GM23338 (cell line): ENCODE measurements at regions not wholly inside any gene's neighbourhood (a gene's known extent, or its start where the extent isn't known, plus 50 kb on each side); places are given as distances from the start of the nearest gene placed in this dataset.

ENCODE experiments used
- ATAC-seq: fragments of 200-7000 bp; cut with Tn5 transposase; 3 replicates; pipeline ENCODE4 v1.9.1; 2020
- DNase-seq: peaks from one replicate; pipeline ENCODE4 v3.0.0-alpha.2; 2015; ENCODE audit warnings: low spot score
- H2AFZ ChIP-seq: fragments of 200-600 bp; sonication (generic); 2 replicates; pipeline ENCODE4 v1.8.0; 2016; ENCODE audit warnings: antibody characterized with exemption, mild to moderate bottlenecking, moderate library complexity
- H3F3A ChIP-seq: fragments of 200-600 bp; sonication (generic); replicated peaks from 2 replicates; pipeline ENCODE4 v1.8.0; 2017; ENCODE audit warnings: antibody characterized with exemption, mixed run types, low read depth
- H3K27ac ChIP-seq: fragments of 200-600 bp; sonication (generic); 2 replicates; pipeline ENCODE4 v1.6.1; 2016; ENCODE audit warnings: low read depth
- H3K27me3 ChIP-seq: fragments of 200-600 bp; sonication (generic); 2 replicates; pipeline ENCODE4 v1.8.0; 2016; ENCODE audit warnings: mild to moderate bottlenecking, mixed run types, moderate library complexity; ENCODE audit not compliant: insufficient read depth
- H3K36me3 ChIP-seq: fragments of 200-600 bp; sonication (generic); 2 replicates; pipeline ENCODE4 v1.8.0; 2016; ENCODE audit warnings: mild to moderate bottlenecking; ENCODE audit not compliant: insufficient read depth
- H3K4me1 ChIP-seq: fragments of 200-600 bp; sonication (generic); 2 replicates; pipeline ENCODE4 v1.8.0; 2016; ENCODE audit warnings: mild to moderate bottlenecking, moderate library complexity; ENCODE audit not compliant: insufficient read depth
- H3K4me2 ChIP-seq: fragments of 200-600 bp; sonication (generic); 2 replicates; pipeline ENCODE4 v1.7.1; 2017; ENCODE audit warnings: mixed run types
- H3K4me3 ChIP-seq: fragments of 200-600 bp; sonication (generic); 2 replicates; pipeline ENCODE4 v1.6.1; 2016; ENCODE audit warnings: mixed run types
- H3K79me2 ChIP-seq: fragments of 200-600 bp; sonication (generic); replicated peaks from 2 replicates; pipeline ENCODE4 v1.8.0; 2017; ENCODE audit warnings: mild to moderate bottlenecking; ENCODE audit not compliant: insufficient read depth
- H3K9me2 ChIP-seq: fragments of 200-600 bp; sonication (generic); 2 replicates; pipeline ENCODE4 v1.8.0; 2017; ENCODE audit not compliant: insufficient read depth
- H4K20me1 ChIP-seq: fragments of 200-600 bp; sonication (generic); replicated peaks from 2 replicates; pipeline ENCODE4 v1.8.0; 2017; ENCODE audit warnings: mild to moderate bottlenecking; ENCODE audit not compliant: insufficient read depth
- H3K27ac Mint-ChIP-seq: 2 replicates; pipeline ENCODE4 v1.8.0; 2020; ENCODE audit warnings: inconsistent platforms, mild to moderate bottlenecking, moderate library complexity, mixed read lengths
- H3K27me3 Mint-ChIP-seq: 3 replicates; pipeline ENCODE4 v1.8.0; 2022; ENCODE audit warnings: low read depth, mild to moderate bottlenecking, moderate library complexity, mixed read lengths, inconsistent platforms; ENCODE audit not compliant: insufficient read depth, poor library complexity
- H3K36me3 Mint-ChIP-seq: 3 replicates; pipeline ENCODE4 v1.8.0; 2021; ENCODE audit warnings: low read depth, mild to moderate bottlenecking, inconsistent platforms, moderate library complexity, mixed read lengths
- H3K4me1 Mint-ChIP-seq: 3 replicates; pipeline ENCODE4 v1.8.0; 2020; ENCODE audit warnings: mild to moderate bottlenecking, inconsistent platforms, mixed read lengths
- H3K4me3 Mint-ChIP-seq: 3 replicates; pipeline ENCODE4 v1.8.0; 2021; ENCODE audit warnings: moderate library complexity, mild to moderate bottlenecking, inconsistent platforms, mixed read lengths
- H3K9me3 Mint-ChIP-seq: 3 replicates; pipeline ENCODE4 v1.8.0; 2020; ENCODE audit warnings: moderate library complexity, mild to moderate bottlenecking, inconsistent platforms, mixed read lengths
- CREB1 ChIP-seq: fragments of 250-450 bp; sonication (Bioruptor Pico); IDR thresholded peaks from 2 replicates; pipeline ENCODE4 v1.5.0; 2020; ENCODE audit warnings: low read depth, mild to moderate bottlenecking, moderate library complexity
- CTCF ChIP-seq, 2 experiments: fragments of 200-600 bp in 1 of 2; sonication (generic) in 1 of 2; conservative IDR thresholded peaks; 2 replicates each; pipeline versions ENCODE4 v1.5.1 to v1.6.1; 2016 to 2017; ENCODE audit warnings: antibody characterized with exemption in 2 of 2, low read depth in 2 of 2, mild to moderate bottlenecking in 2 of 2, moderate library complexity in 1 of 2
- ETS1 ChIP-seq: IDR thresholded peaks from 2 replicates; pipeline ENCODE4 v1.6.1; 2016; ENCODE audit warnings: antibody characterized with exemption
- EZH2 ChIP-seq: fragments of 200-600 bp; sonication (generic); IDR thresholded peaks from one replicate; pipeline ENCODE4 v1.8.0; 2017; ENCODE audit warnings: antibody characterized with exemption, mild to moderate bottlenecking, low read depth; ENCODE audit not compliant: unreplicated experiment
- EZH2phosphoT487 ChIP-seq: fragments of 200-600 bp; sonication (generic); IDR thresholded peaks from one replicate; pipeline ENCODE4 v1.8.1; 2018; ENCODE audit warnings: antibody characterized with exemption; ENCODE audit not compliant: unreplicated experiment
- JUNB ChIP-seq: IDR thresholded peaks from one replicate; pipeline ENCODE4 v1.6.1; 2016; ENCODE audit warnings: antibody characterized with exemption; ENCODE audit not compliant: unreplicated experiment
- NANOG ChIP-seq: IDR thresholded peaks from 2 replicates; pipeline ENCODE4 v1.6.1; 2016; ENCODE audit warnings: antibody characterized with exemption, borderline replicate concordance
- POLR2AphosphoS5 ChIP-seq: IDR thresholded peaks from 2 replicates; pipeline ENCODE4 v1.6.1; 2016; ENCODE audit warnings: antibody characterized with exemption, low read depth
- REST ChIP-seq: IDR thresholded peaks from one replicate; pipeline ENCODE4 v1.6.1; 2018; ENCODE audit warnings: antibody characterized with exemption; ENCODE audit not compliant: unreplicated experiment
- STAT1 ChIP-seq: IDR thresholded peaks from one replicate; pipeline ENCODE4 v1.6.1; 2016; ENCODE audit warnings: antibody characterized with exemption; ENCODE audit not compliant: unreplicated experiment
- ZNF114 ChIP-seq: fragments of 250-450 bp; sonication (Bioruptor Pico); IDR thresholded peaks from 2 replicates; pipeline ENCODE4 v1.5.0; 2020; ENCODE audit warnings: mild to moderate bottlenecking, moderate library complexity
- ZNF331 ChIP-seq: fragments of 250-450 bp; sonication (Bioruptor Pico); IDR thresholded peaks from 2 replicates; pipeline ENCODE4 v1.5.0; 2020; ENCODE audit warnings: low read depth, mild to moderate bottlenecking, moderate library complexity
- ZNF462 ChIP-seq: fragments of 250-450 bp; sonication (Bioruptor Pico); IDR thresholded peaks from 2 replicates; pipeline ENCODE4 v1.5.0; 2020; ENCODE audit warnings: mild to moderate bottlenecking, moderate library complexity

- Histone ChIP-seq H3K4me3 (no peak overlapping the region), H2AFZ (no peak overlapping the region), H3K27me3 (no peaks in the 10 kb centered on the region), H3K36me3 (no peaks in the 10 kb centered on the region; the same call in none of the 2 replicates), H3K4me2 (no peak overlapping the region), H3K9me2 (peaks cover 13% of the 10 kb centered on the region; the same call in 1 of the 2 replicates), H3K79me2 (no peaks in the 10 kb centered on the region), H3K4me1 (no peaks in the 10 kb centered on the region), H4K20me1 (no peaks in the 10 kb centered on the region), H3K27ac (no peak overlapping the region), H3F3A (no peaks in the 10 kb centered on the region)
- TF ChIP-seq POLR2AphosphoS5: no peak
- TF ChIP-seq ZNF331 (CRISPR knock-in tag): no peak
- no peak for TF ChIP-seq ZNF114 (CRISPR knock-in tag)
- no peak for TF ChIP-seq ETS1
- no peak for TF ChIP-seq CREB1
- TF ChIP-seq CTCF (conservative IDR thresholded peaks at IDR 0.05; ENCODE audit: low read depth in 2 of 2): no peak
- TF ChIP-seq ZNF462 (CRISPR knock-in tag): no peak
- TF ChIP-seq EZH2phosphoT487: no peak
- TF ChIP-seq NANOG: no peak
- no peak for TF ChIP-seq JUNB
- TF ChIP-seq STAT1: no peak
- no peak for TF ChIP-seq REST
- no peak for TF ChIP-seq EZH2
- H3K9me3 Mint-ChIP-seq: peaks cover 5% of the 10 kb centered on the region
- no peak for ATAC-seq
- H3K4me3 Mint-ChIP-seq: no peak overlapping the region
- no peaks in the 10 kb centered on the region for H3K27me3 Mint-ChIP-seq
- H3K36me3 Mint-ChIP-seq: peaks cover under 1% of the 10 kb centered on the region; the same call in 2 of the 3 replicates
- DNase-seq: no peak
- H3K4me1 Mint-ChIP-seq: no peaks in the 10 kb centered on the region
- H3K27ac Mint-ChIP-seq: no peak overlapping the region
Observed at GRCh38 chr21:38114717-38115333, 142.0 kb upstream of the KCNJ15 start.
